A673 (cell line): ENCODE measurements at regions not wholly inside any gene's neighbourhood (a gene's known extent, or its start where the extent isn't known, plus 50 kb on each side); places are given as distances from the start of the nearest gene placed in this dataset.

Experiments
- CTCF ChIP-seq: fragments of 300-800, 200-600 bp; sonication (generic); conservative IDR thresholded peaks from 2 replicates; pipeline ENCODE4 v1.5.1; 2017; ENCODE audit warnings: low read depth, mild to moderate bottlenecking, antibody characterized with exemption, low read length, moderate library complexity, mixed read lengths
- EZH2 ChIP-seq: fragments of 200-600 bp; sonication (generic); IDR thresholded peaks from 2 replicates; pipeline ENCODE4 v1.6.1; 2017; ENCODE audit warnings: borderline replicate concordance, low read depth, mild to moderate bottlenecking, mixed read lengths, antibody characterized with exemption, low read length; ENCODE audit not compliant: poor library complexity, severe bottlenecking

- TF ChIP-seq EZH2, result no peak
- TF ChIP-seq CTCF, result no peak
Observed at GRCh38 chr16:64397042-64397441, 724.8 kb downstream of the CDH11 start.
